ENCODE measurements at regions not wholly inside any gene's neighbourhood (a gene's known extent, or its start where the extent isn't known, plus 50 kb on each side); places are given as distances from the start of the nearest gene placed in this dataset.

DNA sequence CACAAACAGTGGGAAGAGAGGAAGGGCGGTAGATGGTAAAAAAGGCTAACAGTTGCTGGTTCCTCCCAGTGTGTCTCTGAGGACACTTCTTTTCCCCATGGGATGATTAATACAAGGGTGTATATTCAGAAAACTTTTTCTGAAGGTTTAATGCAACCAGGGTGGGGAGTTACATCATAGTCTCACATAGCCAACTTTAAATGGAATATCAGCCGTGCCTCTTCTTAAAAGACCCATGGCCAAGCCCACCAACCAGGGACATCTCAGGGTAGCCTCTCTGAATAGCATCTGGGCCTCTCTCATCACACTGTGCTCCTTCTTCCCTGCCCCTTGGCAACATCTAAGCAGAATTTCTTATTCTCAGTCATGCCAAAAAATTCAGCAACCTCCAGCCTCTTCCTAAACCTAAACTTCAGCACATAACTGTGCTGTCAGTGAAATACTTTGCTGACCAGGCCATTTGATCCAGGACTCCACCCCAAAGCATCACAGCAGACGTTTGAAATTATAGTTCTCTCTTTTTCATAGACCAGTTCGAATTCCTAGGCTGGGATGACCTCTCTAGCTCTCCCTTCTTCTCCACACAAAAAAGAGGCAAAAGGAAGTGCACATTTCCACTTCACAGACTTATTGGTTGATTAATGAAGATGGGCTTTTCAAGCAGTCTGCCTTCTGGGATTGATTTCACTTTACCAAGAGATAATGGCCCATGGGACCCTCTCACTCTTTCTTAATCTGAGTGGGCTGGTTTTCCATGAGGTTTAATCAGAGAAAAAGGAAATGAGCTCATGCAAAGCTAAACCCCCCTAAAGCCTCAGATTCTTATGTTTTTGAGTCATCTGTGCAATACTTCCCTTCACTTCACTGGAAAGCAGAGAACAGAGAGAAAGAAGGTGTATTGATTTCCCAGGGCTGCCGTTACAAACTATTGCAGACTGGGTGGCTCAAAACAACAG lies 85.1 kb upstream of the RAI14 start:
- Histone ChIP-seq H3K4me3 (ENCODE audit: low read length) (no peak overlapping the region), H3K9ac (ENCODE audit: low read length) (no peak overlapping the region), H3K4me1 (ENCODE audit: control insufficient read depth, insufficient read depth, low read length) (peaks cover 9% of the 10 kb centered on the region), H3K27me3 (ENCODE audit: control insufficient read depth, insufficient read depth, low read length) (no peaks in the 10 kb centered on the region), H3K36me3 (ENCODE audit: control insufficient read depth, insufficient read depth, low read length) (no peaks in the 10 kb centered on the region), H3K9me3 (ENCODE audit: control insufficient read depth, low read length) (no peaks in the 10 kb centered on the region)

DNA sequence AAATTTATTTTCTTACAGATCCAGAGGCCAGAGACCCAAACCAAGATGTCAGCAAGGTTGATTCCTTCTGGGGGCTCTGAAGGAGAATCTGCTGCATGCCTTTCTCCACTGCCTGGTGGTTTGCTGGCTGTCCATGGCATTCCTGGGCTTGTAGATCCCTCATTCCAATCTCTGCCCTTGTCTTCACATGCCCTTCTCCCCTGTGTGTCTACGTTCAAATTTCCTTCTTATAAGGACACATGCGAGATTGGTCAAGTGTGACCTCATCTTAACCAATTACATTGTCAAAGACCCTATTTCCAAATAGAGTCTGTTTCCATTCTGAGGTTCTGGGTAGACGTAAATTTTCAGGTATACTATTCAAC lies 84.5 kb upstream of the RAI14 start:
- Histone ChIP-seq H3K9me3 (ENCODE audit: control insufficient read depth, low read length) (no peaks in the 10 kb centered on the region), H3K27me3 (ENCODE audit: control insufficient read depth, insufficient read depth, low read length) (no peaks in the 10 kb centered on the region), H3K9ac (ENCODE audit: low read length) (no peak overlapping the region), H3K4me3 (ENCODE audit: low read length) (no peak overlapping the region), H3K4me1 (ENCODE audit: control insufficient read depth, insufficient read depth, low read length) (peaks cover 9% of the 10 kb centered on the region), H3K36me3 (ENCODE audit: control insufficient read depth, insufficient read depth, low read length) (no peaks in the 10 kb centered on the region)

DNA sequence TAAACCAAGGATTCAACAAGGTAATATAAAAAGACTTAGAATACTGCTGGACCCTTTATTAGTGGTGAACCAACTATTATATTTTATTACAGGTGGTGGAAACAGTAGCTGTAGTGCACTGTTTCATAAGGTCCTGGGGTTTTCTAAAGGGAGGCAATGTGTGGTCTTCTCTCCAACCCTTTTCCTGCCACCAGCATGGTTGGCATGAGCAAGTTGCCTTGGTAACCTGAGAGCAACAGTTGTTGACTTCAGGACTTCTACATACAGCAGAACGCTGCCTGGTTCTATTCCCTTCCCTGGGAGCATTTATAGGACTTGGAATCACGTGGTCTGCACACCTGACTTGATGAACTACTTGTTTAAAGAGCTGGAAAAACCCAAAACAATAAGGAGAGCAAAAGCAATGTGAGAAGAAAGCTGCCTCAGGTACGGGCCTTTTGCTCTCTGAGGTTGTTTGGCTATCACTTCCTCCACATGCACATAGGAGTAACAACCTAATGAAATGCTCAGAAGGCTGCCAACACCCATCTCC lies 81.1 kb upstream of the RAI14 start:
- H3K9ac ChIP-seq (ENCODE audit: low read length) = no peak overlapping the region
- no peak overlapping the region for H3K4me3 ChIP-seq (ENCODE audit: low read length)
- H3K9me3 ChIP-seq (ENCODE audit: control insufficient read depth, low read length) = no peaks in the 10 kb centered on the region
- H3K4me1 ChIP-seq (ENCODE audit: control insufficient read depth, insufficient read depth, low read length) = peaks cover 9% of the 10 kb centered on the region
- no peaks in the 10 kb centered on the region for H3K36me3 ChIP-seq (ENCODE audit: control insufficient read depth, insufficient read depth, low read length)
- no peaks in the 10 kb centered on the region for H3K27me3 ChIP-seq (ENCODE audit: control insufficient read depth, insufficient read depth, low read length)

DNA sequence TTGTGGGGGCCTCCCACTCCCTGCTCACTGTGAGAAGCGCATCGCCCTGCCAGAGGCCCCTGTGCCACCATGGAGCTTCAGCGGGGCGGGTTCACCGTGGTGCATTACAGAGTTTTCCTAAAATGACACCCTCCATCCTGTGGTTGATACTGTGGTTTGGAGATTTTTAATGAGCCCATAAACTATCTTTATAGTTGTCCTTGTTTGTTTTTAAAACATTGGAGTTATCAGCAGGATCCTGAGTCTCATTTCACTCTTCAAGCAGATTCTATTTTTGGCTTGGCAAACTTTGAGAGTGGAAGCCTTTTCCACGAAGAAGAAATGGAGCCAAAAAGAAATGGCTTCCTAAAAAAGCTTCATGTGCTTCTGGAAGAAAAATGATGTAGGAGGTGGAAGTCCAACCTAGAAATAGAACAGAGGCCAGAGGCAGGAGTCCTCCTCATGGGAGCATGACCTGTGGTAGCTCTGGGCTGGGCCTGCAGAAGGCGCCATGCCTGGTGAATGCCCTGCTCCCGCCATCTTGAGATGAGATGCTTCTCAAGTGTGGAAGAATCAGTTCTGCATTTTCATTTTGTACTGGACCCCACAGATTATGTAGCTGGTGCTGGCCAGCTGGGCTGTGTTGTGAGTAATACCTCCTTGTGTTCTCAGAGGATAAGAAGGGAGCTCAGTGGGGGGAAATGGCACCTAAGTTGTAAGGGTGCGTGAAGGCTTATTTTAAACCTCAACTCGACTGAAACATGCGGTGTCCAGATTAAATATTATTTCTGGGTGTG lies 79.0 kb upstream of the RAI14 start:
- H3K27me3 ChIP-seq (ENCODE audit: control insufficient read depth, insufficient read depth, low read length) = no peaks in the 10 kb centered on the region

DNA sequence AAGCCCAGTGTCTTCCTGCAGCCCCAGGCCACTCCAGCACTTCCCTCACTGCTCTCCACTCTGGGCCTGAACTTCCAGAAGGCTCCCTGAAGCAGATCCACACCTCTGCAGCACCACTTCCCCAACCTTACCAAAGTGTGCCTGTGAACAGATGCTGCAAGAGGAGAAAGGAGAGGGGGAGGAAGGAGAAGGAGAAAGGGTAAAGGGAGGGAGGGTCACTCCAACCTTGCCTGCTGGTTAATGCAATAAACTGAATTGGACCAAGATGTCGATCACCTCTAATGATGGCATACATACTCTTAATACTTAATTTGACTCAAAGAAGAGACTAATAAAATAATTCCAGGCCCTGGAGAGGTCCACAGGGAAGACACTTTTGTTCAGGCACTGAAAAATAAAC lies 77.2 kb upstream of the RAI14 start:
- H3K9ac ChIP-seq (ENCODE audit: low read length) = no peak overlapping the region
- H3K27me3 ChIP-seq (ENCODE audit: control insufficient read depth, insufficient read depth, low read length) = no peaks in the 10 kb centered on the region
- H3K36me3 ChIP-seq (ENCODE audit: control insufficient read depth, insufficient read depth, low read length) = no peaks in the 10 kb centered on the region
- H3K9me3 ChIP-seq (ENCODE audit: control insufficient read depth, low read length) = no peaks in the 10 kb centered on the region
- no peak overlapping the region for H3K4me3 ChIP-seq (ENCODE audit: low read length)
- H3K4me1 ChIP-seq (ENCODE audit: control insufficient read depth, insufficient read depth, low read length) = peaks cover 9% of the 10 kb centered on the region

More for the DNA sequence above, 79.0 kb upstream of the RAI14 start:
- Histone ChIP-seq H3K36me3 (ENCODE audit: control insufficient read depth, insufficient read depth, low read length) (no peaks in the 10 kb centered on the region), H3K4me1 (ENCODE audit: control insufficient read depth, insufficient read depth, low read length) (peaks cover 9% of the 10 kb centered on the region), H3K9me3 (ENCODE audit: control insufficient read depth, low read length) (no peaks in the 10 kb centered on the region), H3K9ac (ENCODE audit: low read length) (no peak overlapping the region), H3K4me3 (ENCODE audit: low read length) (no peak overlapping the region)

DNA sequence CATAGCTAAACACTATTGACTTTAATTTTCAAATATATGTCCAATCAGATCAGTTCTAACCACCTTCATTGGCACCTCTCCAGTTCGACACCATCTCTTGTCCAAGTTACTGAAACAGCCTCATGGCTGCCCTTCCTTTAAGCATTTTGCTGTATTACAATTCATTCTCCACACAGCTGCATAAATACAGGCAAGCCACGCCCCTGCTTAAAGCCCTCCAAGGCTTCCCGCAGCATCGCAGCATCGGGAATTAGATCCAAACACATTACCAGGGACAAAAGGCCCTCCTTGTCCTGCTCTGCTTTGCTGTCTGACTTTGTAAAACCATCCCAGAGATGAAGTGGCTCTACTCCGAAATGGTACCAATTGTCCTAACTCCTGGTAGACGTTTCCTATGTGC lies 75.1 kb upstream of the RAI14 start:
- Histone ChIP-seq H3K4me1 (ENCODE audit: control insufficient read depth, insufficient read depth, low read length) (peaks cover 9% of the 10 kb centered on the region), H3K4me3 (ENCODE audit: low read length) (no peak overlapping the region), H3K27me3 (ENCODE audit: control insufficient read depth, insufficient read depth, low read length) (no peaks in the 10 kb centered on the region), H3K36me3 (ENCODE audit: control insufficient read depth, insufficient read depth, low read length) (no peaks in the 10 kb centered on the region), H3K9ac (ENCODE audit: low read length) (no peak overlapping the region), H3K9me3 (ENCODE audit: control insufficient read depth, low read length) (no peaks in the 10 kb centered on the region)

DNA sequence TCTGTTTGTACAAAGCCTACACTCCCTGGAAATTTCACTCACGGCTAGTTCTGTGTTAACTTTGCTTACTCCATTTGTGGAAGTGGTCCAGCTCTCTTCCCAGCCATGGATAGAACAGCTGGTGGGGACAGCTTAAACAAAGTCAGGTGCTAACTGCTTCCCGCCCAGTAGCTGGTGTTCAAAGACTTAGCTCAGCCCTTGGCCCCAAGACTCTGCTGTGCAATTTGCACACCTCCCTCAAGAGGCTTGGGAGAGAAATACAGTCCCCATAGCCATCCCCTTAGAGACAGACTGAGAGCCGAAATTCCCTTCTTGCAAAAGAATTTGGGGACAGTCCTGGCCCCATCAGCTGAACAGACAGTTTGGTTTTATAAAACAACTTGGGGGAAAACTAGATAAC lies 73.8 kb upstream of the RAI14 start:
- H3K9ac ChIP-seq (ENCODE audit: low read length) = no peak overlapping the region
- no peak overlapping the region for H3K4me3 ChIP-seq (ENCODE audit: low read length)
- H3K4me1 ChIP-seq (ENCODE audit: control insufficient read depth, insufficient read depth, low read length) = peaks cover 23% of the 10 kb centered on the region
- no peaks in the 10 kb centered on the region for H3K9me3 ChIP-seq (ENCODE audit: control insufficient read depth, low read length)
- H3K27me3 ChIP-seq (ENCODE audit: control insufficient read depth, insufficient read depth, low read length) = no peaks in the 10 kb centered on the region
- no peaks in the 10 kb centered on the region for H3K36me3 ChIP-seq (ENCODE audit: control insufficient read depth, insufficient read depth, low read length)

DNA sequence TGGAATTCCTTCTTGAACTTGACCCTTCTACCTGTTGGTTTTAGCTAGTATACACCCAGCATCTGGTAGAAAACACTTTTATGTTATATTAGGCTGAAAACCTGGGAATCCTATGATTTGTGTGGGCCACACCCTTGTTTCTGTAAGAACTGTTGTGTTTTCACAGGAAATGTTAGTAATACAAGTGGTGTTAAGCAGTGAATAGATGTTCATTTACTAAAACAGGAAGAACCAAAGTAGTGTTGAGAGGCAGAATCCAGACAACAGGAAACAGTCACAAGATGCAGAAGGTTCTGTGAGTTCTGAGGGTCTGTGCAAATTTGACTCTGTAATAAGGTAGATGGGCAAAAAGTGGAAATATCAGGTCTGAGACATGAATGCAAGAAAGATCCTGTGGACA lies 73.0 kb upstream of the RAI14 start:
- Histone ChIP-seq H3K4me3 (ENCODE audit: low read length) (no peak overlapping the region), H3K36me3 (ENCODE audit: control insufficient read depth, insufficient read depth, low read length) (no peaks in the 10 kb centered on the region), H3K9ac (ENCODE audit: low read length) (no peak overlapping the region), H3K27me3 (ENCODE audit: control insufficient read depth, insufficient read depth, low read length) (no peaks in the 10 kb centered on the region), H3K4me1 (ENCODE audit: control insufficient read depth, insufficient read depth, low read length) (peaks cover 31% of the 10 kb centered on the region), H3K9me3 (ENCODE audit: control insufficient read depth, low read length) (no peaks in the 10 kb centered on the region)

DNA sequence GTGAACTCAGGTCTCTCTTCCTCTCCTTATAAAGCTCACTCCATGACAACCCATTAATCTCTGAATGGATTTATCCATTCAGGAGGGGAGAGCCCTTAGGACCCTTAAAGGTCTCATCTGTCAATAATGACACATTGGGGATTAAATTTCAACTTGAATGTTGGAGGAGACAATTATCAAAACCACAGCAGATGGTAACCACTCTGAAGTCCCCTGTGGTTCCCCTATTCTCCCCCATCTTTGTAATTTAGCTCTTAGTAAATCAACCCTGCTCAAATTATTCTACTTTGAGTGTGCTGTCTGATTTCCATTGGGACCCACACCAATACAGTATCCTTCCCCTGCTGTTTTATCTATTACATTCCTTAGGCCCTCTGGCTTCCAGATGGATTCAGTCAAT lies 72.0 kb upstream of the RAI14 start:
- H3K9me3 ChIP-seq (ENCODE audit: control insufficient read depth, low read length) = no peaks in the 10 kb centered on the region
- H3K36me3 ChIP-seq (ENCODE audit: control insufficient read depth, insufficient read depth, low read length) = no peaks in the 10 kb centered on the region
- no peak overlapping the region for H3K4me3 ChIP-seq (ENCODE audit: low read length)
- H3K4me1 ChIP-seq (ENCODE audit: control insufficient read depth, insufficient read depth, low read length) = peaks cover 31% of the 10 kb centered on the region
- no peak overlapping the region for H3K9ac ChIP-seq (ENCODE audit: low read length)
- H3K27me3 ChIP-seq (ENCODE audit: control insufficient read depth, insufficient read depth, low read length) = no peaks in the 10 kb centered on the region

DNA sequence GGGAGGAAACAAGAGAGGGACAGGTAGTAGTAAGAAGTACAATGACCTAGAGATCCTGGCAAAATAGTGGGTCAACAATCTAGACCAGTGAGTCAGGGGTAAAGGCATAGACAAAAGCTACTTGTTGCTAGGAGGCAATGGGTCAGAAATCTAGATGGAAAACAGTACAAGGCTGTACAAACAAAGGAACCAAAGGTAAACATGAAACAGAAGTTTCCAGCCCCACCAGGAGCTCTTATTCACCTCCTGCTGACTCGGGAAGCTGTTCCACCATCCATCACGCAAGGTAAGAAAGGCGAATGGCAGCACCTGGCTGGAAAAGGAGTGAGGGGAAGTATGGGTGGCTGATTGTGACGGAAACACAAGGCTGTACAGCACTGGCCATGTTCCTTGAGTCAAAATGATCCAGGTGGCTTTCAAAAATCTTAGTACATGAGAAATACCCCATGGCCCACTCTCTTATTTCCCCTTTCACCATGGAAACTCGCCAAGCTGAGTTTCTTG lies 70.5 kb upstream of the RAI14 start:
- Histone ChIP-seq H3K9ac (ENCODE audit: low read length) (peak overlapping the region; percentile 68), H3K9me3 (ENCODE audit: control insufficient read depth, low read length) (no peaks in the 10 kb centered on the region), H3K4me3 (ENCODE audit: low read length) (peak overlapping the region; percentile 36), H3K4me1 (ENCODE audit: control insufficient read depth, insufficient read depth, low read length) (peaks cover 31% of the 10 kb centered on the region), H3K36me3 (ENCODE audit: control insufficient read depth, insufficient read depth, low read length) (no peaks in the 10 kb centered on the region), H3K27me3 (ENCODE audit: control insufficient read depth, insufficient read depth, low read length) (no peaks in the 10 kb centered on the region)

DNA sequence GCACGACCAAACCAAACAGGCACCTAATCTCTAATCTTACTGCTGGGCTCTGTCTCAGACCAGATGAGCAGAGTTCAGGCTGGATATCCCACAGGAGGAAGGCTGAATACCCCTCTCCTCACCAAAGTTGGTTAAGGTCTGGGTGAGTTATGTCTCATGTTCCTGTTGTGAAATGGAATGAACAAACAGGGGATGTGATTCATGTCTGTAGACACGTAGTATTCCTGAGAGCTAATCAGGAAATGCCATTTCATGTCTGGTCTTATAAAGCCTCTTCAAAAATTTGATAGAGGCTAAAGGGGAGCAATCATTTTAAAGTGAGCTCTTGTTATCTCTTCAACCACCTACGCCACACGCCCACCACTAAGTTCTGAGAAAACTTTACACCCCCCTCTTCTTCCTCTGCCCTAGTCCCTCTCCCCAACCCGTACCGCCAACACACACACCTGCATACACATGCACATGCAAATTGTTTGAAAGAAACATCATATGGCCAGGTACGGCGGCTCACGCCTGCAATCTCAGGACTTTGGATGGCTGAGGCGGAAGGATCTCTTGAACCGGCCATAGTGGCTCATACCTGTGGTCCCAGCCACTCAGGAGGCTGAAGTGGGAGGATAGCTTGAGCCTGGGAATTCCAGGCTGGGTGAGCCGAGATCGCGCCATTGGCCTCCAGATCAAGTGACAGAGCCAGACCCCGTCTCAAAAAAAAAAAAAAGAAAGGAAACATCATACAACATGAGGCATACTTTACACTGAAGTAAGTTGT lies 69.8 kb upstream of the RAI14 start:
- Histone ChIP-seq H3K4me3 (ENCODE audit: low read length) (peak overlapping the region; percentile 36), H3K9ac (ENCODE audit: low read length) (peak overlapping the region; percentile 68), H3K27me3 (ENCODE audit: control insufficient read depth, insufficient read depth, low read length) (no peaks in the 10 kb centered on the region), H3K36me3 (ENCODE audit: control insufficient read depth, insufficient read depth, low read length) (no peaks in the 10 kb centered on the region), H3K4me1 (ENCODE audit: control insufficient read depth, insufficient read depth, low read length) (peaks cover 31% of the 10 kb centered on the region), H3K9me3 (ENCODE audit: control insufficient read depth, low read length) (no peaks in the 10 kb centered on the region)
